ENCODE measurements at regions not wholly inside any gene's neighbourhood (a gene's known extent, or its start where the extent isn't known, plus 50 kb on each side); places are given as distances from the start of the nearest gene placed in this dataset.
A peak's percentile ranks its signal among the peaks of the same experiment; 100 is the strongest.
"Not testable (repeated sequence)": the region's sequence is repeated elsewhere in the genome, so short reads cannot be mapped to it uniquely, and the experiment has no call there.

DNA sequence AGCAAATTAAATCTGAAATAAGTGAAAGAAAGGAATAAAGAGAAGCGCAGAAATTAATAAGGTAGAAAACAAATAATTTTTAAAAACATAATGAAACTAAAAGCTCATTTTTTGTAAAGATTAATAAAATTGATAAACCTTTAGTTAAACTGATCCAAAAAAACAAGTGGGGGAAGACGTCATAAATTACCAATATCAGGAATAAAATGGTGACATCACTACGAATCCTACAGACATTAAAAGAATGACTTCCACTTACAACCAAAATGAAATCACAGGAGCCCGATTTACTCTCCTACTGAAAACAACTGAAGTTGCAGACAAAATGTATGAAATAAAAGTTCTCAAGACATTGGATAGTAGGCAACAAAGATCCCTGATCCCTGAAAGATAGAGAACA lies 68.1 kb upstream of the IFFO2 start:
- no peak for FAIRE-seq

DNA sequence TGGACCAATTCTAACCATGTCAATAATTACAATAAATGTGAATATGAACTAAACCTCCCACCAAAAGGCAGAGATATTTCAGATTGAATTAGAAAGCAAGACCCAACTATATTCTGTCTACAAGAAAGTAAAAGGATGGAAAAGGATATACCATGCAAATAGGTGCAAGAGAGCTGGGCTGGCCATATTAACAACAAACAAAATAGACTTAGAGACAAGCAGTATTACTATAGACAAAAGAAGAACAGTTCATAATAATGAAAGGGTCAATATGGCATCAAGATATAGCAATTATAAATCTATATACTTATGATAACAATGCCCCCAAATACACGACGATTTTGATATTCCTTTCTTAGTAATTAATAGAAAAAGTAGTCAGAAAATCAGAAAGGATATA lies 67.3 kb upstream of the IFFO2 start:
- FAIRE-seq, result no peak

DNA sequence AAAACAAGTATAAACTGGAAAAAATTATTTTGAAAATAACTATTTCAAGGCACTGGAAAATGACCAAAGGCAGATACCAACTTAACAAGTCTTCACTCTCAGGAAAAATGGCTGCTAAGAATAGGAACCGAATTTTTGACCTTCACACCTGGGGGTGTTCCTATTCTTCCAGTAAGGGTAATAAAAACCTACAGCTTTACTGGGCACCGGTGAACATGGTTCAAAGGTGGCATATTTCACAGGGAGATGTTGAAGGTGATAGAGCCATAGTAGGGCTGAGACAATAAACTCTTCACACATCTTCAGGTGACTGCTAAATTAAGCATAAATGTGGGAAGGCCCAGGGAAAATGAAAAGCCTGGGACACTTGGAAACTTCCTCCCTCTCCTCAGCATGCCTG lies 65.4 kb upstream of the IFFO2 start:
- no peak for FAIRE-seq

DNA sequence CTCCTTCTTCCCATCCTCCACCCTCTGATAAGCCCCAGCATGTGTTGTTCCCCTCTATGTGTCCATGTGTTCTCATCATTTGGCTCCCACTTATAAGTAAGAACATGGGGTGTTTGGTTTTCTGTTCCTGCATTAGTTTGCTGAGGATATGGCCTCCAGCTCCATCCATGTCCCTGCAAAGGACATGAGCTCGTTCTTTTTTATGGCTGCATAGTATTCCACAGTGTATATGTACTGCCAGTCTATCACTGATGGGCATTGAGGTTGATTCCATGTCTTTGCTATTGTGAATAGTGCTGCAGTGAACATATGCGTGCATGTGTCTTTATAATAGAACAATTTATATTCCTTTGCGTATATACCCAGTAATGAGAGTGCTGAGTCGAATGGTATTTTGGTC lies 62.8 kb upstream of the IFFO2 start:
- not testable (repeated sequence) for FAIRE-seq

DNA sequence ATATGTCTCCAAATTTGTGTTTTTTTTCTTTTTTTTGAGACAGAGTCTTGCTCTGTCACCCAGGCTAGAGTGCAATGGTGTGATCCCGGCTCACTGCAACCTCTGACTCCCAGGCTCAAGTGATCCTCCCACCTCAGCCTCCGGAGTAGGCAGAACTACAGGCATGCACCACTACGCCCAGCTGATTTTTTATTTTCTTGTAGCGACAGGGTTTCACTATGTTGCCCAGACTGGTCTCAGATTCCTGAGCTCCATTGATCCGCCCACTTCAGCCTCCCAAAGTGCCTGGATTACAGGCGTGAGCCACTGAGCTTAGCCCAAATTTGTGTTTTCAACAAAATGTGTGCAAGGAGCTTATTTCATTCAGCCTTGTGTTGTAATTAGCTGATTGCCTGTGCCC lies 59.0 kb upstream of the IFFO2 start:
- no peak for FAIRE-seq

DNA sequence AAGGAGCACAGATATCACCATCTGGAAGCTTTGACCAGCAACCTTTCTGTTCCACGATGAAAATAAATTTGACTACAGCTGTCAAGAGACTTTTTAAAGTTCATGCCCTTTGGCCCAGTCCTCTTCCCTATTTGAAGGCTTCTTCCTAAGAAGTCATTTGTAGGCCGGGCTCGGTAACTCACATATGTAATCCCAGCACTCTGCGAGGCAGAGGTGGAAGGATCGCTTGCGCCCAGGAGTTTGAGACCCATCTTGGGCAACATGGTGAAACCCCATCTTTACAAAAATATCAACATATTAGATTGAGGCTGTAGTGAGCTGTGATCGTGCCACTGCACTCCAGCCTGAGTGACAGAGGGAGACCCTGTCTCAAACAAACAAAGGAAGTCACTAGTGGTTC lies 58.3 kb upstream of the IFFO2 start:
- FAIRE-seq, result no peak

DNA sequence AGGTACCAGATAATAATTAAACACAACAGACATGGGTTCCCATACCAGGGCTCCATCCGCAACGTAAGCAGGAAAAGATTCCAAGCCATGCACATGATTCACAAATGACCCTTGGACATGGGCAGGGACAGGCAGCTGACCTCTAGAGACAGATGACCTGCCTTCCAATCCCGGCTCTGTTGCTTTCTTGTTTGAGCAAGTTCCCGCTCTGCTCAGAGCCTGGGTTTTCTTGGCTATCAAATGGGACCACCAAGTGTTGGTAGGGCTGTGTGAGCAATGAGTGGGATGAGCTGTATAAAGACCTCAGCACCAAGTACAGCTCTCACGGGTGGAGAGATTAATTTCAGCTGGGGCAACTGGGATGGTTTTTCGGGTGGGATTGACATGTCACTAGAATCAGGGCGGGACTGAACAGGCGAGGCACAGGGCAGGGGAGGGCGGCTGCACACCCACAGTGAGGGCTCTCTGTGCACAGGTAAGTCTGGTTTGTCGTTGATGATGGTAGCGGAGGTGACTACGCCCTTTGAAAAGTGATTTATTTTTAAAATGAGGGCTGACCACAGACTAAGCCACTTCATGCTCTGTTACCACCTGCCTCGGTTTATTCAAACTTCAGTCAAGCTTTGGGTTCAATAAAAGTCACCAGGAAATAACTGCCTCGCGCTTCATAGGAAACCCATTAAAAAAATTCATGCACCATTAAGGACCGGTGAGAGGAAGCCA lies 57.5 kb upstream of the IFFO2 start:
- no peak for FAIRE-seq

DNA sequence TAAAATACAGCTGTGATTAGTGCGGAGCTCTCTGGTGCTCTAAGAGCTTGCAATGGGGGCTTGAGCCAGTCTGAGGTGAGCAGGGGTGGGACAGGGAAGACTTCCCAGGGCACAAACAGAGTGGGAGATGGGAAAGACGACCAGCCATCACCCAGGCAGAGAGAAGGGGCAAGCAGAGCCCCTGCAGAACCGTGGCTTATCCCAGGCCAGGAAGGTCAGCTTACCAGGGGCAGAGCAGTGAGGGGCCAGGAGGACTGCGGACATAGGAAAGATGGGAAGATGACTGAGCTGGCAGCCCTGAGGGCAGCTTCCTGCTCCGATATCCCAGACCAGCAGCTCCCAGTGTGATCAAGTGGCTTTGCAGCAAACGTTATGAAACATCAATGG lies 55.4 kb upstream of the IFFO2 start:
- FAIRE-seq, result no peak

DNA sequence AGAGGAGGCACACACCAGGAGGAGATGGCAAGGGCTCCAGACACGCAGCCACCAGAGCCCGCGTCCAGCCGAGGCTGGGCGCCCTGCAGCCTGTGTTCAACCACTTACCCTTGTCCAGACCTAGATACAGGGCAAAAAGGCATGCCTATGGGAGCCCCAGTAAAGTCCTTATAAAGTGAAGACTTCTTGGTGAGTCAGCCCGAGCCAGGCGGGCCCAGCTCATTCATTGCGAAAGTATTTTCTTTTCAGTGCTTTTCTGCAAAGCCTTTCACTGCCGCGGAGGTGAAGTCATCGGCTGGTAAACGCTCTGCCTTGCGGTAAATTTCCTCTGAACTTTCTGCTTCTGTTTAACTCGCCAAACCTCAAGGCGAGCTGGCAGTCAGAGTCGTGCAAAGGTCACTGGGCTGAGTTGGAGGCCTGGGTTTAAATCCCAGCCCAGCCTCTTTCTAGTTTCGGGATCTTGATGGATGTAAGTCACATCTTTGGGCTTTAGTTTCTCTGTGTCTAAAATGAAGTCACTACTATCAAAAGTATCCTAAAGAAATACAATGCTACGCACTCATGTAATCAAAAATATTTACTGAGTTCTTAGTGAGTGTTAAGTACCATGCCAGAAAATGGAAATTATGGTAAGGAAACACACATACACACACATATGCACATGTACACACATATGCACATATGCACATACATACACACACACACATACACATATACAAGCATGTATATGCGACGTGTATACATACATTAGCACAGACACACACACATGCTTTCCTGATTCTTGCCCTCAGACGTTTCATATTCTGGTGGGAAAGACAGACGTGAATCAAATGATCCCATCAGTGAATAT lies 54.7 kb upstream of the IFFO2 start:
- peak; percentile 70 for FAIRE-seq

DNA sequence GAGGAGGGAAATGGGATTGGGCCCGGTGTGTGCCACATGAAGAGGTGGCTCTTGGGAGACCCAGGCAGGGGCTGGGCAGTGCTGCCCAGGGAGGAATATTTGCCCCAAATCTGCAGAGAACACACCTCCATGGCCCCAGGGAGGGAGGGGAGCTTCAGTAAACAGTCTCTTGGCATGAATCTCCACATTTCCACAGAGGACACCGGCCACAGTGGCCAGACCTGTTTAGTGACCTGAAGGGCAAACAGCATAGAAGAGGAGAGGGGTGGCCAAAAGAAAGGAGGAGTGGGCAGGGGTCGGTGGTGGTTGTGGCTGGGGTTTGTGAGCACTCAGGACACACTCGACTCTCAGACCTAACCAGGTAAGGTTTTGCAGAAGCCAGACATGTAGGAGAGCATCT lies 54.0 kb upstream of the IFFO2 start:
- no peak for FAIRE-seq

DNA sequence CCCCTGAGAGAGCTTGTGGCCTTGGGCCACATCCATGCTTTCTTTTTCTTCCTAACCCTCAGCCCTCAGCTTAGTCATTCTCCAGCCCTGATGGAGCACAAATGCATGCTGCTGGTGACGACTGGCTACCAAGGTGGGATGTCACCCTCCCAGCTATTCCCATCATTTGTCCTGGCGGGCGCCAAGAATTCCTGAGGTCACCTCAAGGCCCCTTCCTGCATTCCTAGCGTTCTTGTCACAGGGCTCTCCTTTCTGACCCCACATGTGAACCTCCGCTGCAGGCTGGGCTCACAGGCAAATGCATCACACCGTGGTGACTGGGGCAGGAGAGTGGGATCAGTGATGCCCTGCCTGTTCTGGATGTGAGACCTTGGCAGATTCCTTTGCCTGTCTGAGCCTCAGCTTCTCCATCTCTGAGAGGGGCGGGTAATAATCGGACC lies 53.4 kb upstream of the IFFO2 start:
- FAIRE-seq, result no peak

DNA sequence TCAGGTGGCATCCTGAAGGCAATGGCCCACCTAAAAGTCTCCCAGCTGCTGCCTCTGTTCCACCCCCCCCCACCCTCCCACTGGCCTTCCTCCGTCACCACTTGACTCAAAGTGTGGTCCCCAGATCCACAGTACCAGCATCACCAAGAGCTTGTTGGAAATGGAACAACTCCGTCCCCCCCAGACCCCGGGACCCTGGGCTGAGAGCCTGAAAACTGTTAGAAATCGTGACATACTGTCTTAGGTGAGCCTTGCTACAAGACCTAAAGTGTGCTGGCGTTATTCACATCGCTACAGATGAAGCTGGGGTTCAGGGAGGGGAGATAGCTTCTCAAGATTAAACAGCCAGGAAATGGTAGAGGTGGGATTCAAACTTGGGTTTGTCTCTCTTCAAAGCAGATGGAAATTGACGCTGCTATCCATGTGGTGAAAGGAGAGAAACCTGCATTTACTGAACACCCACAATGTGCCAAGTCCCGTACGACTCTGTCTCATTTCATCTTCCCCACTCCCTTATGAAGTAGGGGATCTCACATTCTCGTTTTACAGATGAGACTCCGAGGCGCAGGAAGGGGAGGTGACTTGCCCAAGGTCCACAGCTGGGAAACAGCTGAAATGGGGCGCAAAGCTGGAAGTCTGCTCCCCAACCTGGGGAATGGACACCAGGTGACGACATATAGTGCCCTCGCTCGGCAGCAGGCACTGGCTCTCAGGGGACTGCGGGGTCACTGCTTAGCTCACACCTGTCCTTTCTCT lies 52.8 kb upstream of the IFFO2 start:
- FAIRE-seq, result no peak

DNA sequence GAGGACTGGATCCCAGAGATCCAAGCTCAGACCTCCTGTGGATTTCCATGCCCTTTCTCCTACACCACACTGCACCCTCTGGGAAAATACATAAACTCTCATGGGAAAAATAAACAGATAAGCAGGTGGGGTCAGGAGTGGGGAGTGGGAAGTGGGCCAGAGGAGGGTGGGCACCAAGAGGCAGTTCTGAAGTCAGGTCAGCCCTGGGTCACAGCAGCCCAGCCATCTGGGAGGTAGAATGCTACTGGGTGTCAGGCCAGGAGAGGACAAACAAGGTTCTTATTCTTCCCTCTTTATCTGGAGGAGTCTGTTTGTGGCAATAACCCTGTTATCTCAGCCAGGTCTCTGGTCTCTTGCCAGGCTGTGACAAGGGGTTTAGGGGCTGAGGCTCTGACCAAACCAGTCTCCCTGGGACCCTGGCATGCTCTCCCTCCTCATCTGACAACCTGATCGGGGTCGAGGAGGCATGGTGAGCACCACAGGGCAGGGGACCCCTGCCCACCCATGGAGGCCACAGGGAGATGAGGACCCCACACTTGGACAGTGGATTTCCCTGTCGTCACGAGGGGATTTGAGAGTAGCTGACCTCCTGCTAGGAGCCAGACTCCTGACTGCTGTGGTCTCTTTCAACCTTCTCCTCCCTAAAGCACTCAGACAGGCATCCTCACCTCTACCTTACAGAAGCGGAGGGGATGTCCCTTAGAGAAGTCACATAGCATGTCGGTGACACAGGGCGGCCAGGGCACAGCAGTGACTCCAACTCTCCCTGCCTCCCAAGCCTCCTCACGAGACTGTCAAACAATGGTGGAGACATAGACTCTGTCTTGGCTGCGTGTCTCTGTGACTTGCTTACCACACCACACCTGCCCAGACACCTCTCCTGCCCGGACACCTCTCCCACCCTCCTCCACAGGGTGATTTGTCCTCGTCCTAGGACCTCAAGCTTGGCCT lies 51.3 kb upstream of the IFFO2 start:
- FAIRE-seq, result no peak

DNA sequence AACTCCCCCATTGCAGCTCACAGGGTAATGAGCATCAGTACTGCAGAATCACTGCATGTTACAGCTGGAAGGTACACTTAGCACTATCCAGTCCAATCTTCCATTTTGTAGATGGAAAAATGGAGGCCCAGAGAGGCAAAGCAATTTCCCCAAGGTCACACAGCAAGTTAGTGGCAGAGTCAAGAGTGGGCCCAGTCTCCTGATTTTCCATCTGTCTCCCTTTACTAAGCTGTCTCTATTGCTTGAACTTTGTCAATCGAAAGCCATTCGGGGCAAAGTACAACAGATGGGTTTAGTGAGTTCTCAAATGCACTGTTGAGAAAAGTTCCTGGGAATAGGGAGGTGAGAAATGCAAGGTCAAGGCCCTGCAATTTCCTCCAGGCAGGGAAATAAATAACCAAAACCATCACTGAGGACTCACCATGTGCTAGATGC lies 50.4 kb upstream of the IFFO2 start:
- FAIRE-seq, result no peak
